SK-N-SH treated with all-trans-retinoic acid at 6 μM for 48 hours (cell line): ENCODE measurements at regions not wholly inside any gene's neighbourhood (a gene's known extent, or its start where the extent isn't known, plus 50 kb on each side); places are given as distances from the start of the nearest gene placed in this dataset.

Source experiments
- ARNTL ChIP-seq: fragments of 450-650 bp; formaldehyde crosslinking; IDR thresholded peaks from 2 replicates; pipeline ENCODE4 v1.5.0; 2020; ENCODE audit warnings: low read depth, mild to moderate bottlenecking, moderate library complexity, borderline replicate concordance
- ISL1 ChIP-seq: fragments of 250-450 bp; sonication (Bioruptor Pico); IDR thresholded peaks from 2 replicates; pipeline ENCODE4 v2.1.2; 2022; ENCODE audit warnings: mild to moderate bottlenecking, moderate library complexity
- OSR1 ChIP-seq: fragments of 250-450 bp; sonication (Bioruptor Pico); IDR thresholded peaks from 2 replicates; pipeline ENCODE4 v1.8.0; 2022; ENCODE audit warnings: moderate library complexity, mild to moderate bottlenecking, inconsistent platforms
- PPARA ChIP-seq: fragments of 250-450 bp; sonication (Bioruptor Pico); IDR thresholded peaks from 2 replicates; pipeline ENCODE4 v1.5.0; 2020; ENCODE audit warnings: mild to moderate bottlenecking, borderline replicate concordance
- RARB ChIP-seq: fragments of 250-450 bp; sonication (Bioruptor Pico); IDR thresholded peaks from 2 replicates; pipeline ENCODE4 v1.8.0; 2021; ENCODE audit warnings: mild to moderate bottlenecking, moderate library complexity
- TCF4 ChIP-seq: fragments of 250-450 bp; sonication (Bioruptor Pico); IDR thresholded peaks from 2 replicates; pipeline ENCODE4 v1.8.0; 2021; ENCODE audit warnings: mild to moderate bottlenecking, moderate library complexity, borderline replicate concordance
- TOX ChIP-seq: fragments of 250-450 bp; sonication (Bioruptor Pico); IDR thresholded peaks from 2 replicates; pipeline ENCODE4 v1.8.0; 2021; ENCODE audit warnings: mild to moderate bottlenecking, moderate library complexity, borderline replicate concordance
- ZC3H10 ChIP-seq: fragments of 250-450 bp; sonication (Bioruptor Pico); IDR thresholded peaks from 2 replicates; pipeline ENCODE4 v1.5.1; 2021; ENCODE audit warnings: mild to moderate bottlenecking, moderate library complexity
- ZFP3 ChIP-seq: fragments of 250-450 bp; sonication (Bioruptor Pico); IDR thresholded peaks from 2 replicates; pipeline ENCODE4 v1.5.0; 2020; ENCODE audit warnings: mild to moderate bottlenecking, moderate library complexity
- ZNF8 ChIP-seq: fragments of 450-650 bp; formaldehyde crosslinking; IDR thresholded peaks from 2 replicates; pipeline ENCODE4 v1.5.0; 2020; ENCODE audit warnings: mild to moderate bottlenecking, moderate library complexity
- TF ChIP-seq, protein P1 (sequence below): fragments of 250-450 bp; sonication (Bioruptor Pico); IDR thresholded peaks from 2 replicates; pipeline ENCODE4 v1.8.0; 2020; ENCODE audit warnings: mild to moderate bottlenecking, moderate library complexity, borderline replicate concordance
- TF ChIP-seq, protein P2 (sequence below): fragments of 250-450 bp; sonication (Bioruptor Pico); IDR thresholded peaks from 2 replicates; pipeline ENCODE4 v1.5.1; 2020; ENCODE audit warnings: low read depth, mild to moderate bottlenecking, moderate library complexity
- TF ChIP-seq, protein P3 (sequence below): fragments of 250-450 bp; sonication (Bioruptor Pico); IDR thresholded peaks from 2 replicates; pipeline ENCODE4 v1.8.0; 2021; ENCODE audit warnings: low read depth, mild to moderate bottlenecking, moderate library complexity, borderline replicate concordance

DNA sequence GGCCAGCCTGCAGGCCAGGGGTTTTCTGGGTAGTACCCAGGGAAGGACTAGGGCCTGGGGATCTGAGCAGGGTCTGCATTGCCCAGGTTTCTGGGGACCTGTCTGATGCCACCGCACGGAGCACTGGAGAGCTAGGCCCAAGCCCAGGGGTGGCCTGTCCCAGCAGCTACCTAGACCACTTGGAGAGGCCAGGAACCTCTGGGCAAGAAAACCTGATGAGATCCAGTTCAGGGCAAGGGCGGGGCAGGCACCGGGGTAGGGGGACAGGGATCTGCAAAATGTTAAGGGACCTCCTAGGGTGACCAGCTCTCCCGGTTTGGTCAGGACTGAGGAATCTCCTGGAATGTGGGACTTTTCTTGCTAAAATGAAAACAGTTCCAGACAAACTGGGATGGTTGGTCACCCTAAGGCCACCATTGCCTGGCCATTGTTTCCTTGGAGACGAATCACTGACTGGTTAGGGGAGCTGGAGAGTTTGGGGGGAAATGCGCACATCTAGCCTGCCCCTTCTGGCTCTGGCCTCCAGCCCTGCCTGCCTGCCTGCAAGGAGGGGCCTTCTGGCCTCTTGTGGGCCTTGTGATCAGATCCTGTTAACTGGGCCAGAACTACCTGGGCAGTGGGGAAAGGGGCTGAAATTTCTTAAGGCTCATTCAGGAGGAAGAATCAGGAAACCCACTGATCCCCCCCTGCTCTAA, 117.4 kb upstream of the TLE3 start:
- no peak for TF ChIP-seq TOX (CRISPR knock-in tag)
- no peak for TF ChIP-seq PPARA (CRISPR knock-in tag)
- no peak for TF ChIP-seq RARB (CRISPR knock-in tag)
- TF ChIP-seq ZFP3, result no peak
- no peak for TF ChIP-seq ZNF8 (CRISPR knock-in tag)
- TF ChIP-seq, protein P1, sequence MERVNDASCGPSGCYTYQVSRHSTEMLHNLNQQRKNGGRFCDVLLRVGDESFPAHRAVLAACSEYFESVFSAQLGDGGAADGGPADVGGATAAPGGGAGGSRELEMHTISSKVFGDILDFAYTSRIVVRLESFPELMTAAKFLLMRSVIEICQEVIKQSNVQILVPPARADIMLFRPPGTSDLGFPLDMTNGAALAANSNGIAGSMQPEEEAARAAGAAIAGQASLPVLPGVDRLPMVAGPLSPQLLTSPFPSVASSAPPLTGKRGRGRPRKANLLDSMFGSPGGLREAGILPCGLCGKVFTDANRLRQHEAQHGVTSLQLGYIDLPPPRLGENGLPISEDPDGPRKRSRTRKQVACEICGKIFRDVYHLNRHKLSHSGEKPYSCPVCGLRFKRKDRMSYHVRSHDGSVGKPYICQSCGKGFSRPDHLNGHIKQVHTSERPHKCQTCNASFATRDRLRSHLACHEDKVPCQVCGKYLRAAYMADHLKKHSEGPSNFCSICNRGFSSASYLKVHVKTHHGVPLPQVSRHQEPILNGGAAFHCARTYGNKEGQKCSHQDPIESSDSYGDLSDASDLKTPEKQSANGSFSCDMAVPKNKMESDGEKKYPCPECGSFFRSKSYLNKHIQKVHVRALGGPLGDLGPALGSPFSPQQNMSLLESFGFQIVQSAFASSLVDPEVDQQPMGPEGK, result no peak
- no peak for TF ChIP-seq OSR1 (CRISPR knock-in tag)
- no peak for TF ChIP-seq ZC3H10 (CRISPR knock-in tag)
- no peak for TF ChIP-seq ARNTL (CRISPR knock-in tag)
- TF ChIP-seq, protein P2, sequence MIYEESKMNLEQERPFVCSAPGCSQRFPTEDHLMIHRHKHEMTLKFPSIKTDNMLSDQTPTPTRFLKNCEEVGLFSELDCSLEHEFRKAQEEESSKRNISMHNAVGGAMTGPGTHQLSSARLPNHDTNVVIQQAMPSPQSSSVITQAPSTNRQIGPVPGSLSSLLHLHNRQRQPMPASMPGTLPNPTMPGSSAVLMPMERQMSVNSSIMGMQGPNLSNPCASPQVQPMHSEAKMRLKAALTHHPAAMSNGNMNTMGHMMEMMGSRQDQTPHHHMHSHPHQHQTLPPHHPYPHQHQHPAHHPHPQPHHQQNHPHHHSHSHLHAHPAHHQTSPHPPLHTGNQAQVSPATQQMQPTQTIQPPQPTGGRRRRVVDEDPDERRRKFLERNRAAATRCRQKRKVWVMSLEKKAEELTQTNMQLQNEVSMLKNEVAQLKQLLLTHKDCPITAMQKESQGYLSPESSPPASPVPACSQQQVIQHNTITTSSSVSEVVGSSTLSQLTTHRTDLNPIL, result no peak
- no peak for TF ChIP-seq ISL1 (CRISPR knock-in tag)
- TF ChIP-seq TCF4 (CRISPR knock-in tag), result no peak
- TF ChIP-seq, protein P3, sequence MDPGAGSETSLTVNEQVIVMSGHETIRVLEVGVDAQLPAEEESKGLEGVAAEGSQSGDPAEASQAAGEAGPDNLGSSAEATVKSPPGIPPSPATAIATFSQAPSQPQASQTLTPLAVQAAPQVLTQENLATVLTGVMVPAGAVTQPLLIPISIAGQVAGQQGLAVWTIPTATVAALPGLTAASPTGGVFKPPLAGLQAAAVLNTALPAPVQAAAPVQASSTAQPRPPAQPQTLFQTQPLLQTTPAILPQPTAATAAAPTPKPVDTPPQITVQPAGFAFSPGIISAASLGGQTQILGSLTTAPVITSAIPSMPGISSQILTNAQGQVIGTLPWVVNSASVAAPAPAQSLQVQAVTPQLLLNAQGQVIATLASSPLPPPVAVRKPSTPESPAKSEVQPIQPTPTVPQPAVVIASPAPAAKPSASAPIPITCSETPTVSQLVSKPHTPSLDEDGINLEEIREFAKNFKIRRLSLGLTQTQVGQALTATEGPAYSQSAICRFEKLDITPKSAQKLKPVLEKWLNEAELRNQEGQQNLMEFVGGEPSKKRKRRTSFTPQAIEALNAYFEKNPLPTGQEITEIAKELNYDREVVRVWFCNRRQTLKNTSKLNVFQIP (CRISPR knock-in tag), result no peak
